Tibial nerve (tissue), 3 donors: ENCODE measurements at regions not wholly inside any gene's neighbourhood (a gene's known extent, or its start where the extent isn't known, plus 50 kb on each side); places are given as distances from the start of the nearest gene placed in this dataset.

Experiments used
- POLR2A ChIP-seq, 2 donors: fragments of 450-650 bp; IDR thresholded peaks; one replicate each; pipeline ENCODE4 v1.6.1; 2017; ENCODE audit warnings: antibody characterized with exemption in 2 of 2, mild to moderate bottlenecking in 2 of 2, moderate library complexity in 2 of 2
- TF ChIP-seq, protein P1 (sequence below), 5 experiments: fragments of 200-600 bp in 3 of 5; fragments of 450-650 bp in 2 of 5; sonication (generic) in 3 of 5; IDR thresholded peaks; one replicate each; pipeline ENCODE4 v1.5.1; 2016 to 2019; ENCODE audit warnings: antibody characterized with exemption in 5 of 5, mild to moderate bottlenecking in 3 of 5, moderate library complexity in 2 of 5

DNA sequence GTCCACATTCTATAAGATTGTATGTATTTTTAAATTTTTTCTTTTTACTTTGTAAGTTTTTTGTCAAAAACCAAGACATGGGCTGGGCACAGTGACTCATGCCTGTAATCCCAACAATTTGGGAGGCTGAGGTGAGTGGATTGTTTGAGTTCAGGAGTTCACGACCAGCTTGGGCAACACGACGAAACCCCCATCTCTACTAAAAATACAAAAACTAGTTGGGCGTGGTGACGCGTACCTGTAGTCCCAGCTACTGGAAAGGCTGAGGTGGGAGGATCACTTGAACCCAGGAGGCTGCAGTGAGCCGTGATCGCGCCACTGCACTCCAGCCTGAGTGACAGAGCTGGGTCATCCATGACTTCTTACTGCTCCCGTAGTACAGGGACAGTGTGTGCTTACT, 84.8 kb upstream of the PRDM11 start:
- TF ChIP-seq, protein P1, sequence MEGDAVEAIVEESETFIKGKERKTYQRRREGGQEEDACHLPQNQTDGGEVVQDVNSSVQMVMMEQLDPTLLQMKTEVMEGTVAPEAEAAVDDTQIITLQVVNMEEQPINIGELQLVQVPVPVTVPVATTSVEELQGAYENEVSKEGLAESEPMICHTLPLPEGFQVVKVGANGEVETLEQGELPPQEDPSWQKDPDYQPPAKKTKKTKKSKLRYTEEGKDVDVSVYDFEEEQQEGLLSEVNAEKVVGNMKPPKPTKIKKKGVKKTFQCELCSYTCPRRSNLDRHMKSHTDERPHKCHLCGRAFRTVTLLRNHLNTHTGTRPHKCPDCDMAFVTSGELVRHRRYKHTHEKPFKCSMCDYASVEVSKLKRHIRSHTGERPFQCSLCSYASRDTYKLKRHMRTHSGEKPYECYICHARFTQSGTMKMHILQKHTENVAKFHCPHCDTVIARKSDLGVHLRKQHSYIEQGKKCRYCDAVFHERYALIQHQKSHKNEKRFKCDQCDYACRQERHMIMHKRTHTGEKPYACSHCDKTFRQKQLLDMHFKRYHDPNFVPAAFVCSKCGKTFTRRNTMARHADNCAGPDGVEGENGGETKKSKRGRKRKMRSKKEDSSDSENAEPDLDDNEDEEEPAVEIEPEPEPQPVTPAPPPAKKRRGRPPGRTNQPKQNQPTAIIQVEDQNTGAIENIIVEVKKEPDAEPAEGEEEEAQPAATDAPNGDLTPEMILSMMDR (IDR thresholded peaks at IDR 0.05), result no peak
- TF ChIP-seq POLR2A (IDR thresholded peaks at IDR 0.05), result no peak
